ENCODE measurements at regions not wholly inside any gene's neighbourhood (a gene's known extent, or its start where the extent isn't known, plus 50 kb on each side); places are given as distances from the start of the nearest gene placed in this dataset.

DNA sequence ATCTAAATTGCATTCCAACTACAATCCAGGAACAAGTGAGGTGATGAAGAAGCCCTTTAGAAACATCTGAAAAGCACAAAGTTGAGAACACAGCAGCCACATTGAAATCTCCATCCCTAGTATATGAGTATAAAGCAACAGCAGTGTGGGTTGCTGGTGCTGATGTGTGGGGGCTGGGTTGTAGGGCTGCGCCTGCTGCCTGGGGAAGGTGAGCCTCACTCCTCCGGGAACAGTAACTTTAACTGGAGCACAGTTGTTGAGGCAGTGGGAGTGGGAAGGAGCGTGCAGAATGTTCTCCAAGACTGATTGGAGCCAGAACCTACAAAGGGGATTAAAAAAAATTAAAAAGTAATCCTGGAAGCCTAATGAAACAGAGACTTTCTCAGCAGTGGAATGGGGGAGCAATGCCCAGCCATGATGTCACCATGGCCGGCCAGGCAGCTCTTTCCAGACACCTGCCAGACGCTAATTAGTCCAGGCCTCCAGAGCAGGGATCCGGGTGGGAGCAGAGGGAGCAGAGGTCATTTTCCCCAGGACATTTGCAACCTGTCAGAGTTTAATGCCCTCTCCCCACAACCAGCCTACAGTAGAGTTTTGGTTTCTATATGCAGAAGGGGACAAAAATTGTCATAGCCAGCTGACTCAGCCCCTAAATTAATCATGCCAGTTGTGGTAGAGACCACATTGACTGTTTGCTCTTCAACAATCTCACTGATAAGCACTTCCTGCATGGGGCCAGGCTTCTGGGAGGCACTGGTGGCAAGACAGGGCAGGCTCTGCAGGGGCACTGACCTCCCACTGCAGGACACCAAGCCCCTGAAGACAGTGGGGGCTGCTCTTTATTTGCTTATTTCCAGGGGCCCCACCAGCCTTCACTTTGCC lies 133.0 kb upstream of the ZNF32 start:
- Histone ChIP-seq H3K4me3 (ENCODE audit: low read depth in 2 of 2, low read length in 1 of 2) (no peak overlapping the region), H2AFZ (ENCODE audit: low read depth) (no peak overlapping the region), H3K36me3 (replicated peaks in 1 of 2; ENCODE audit: control insufficient read depth in 1 of 2, insufficient read depth in 2 of 2, low read length in 1 of 2) (no peaks in the 10 kb centered on the region), H3K9me3 (no peaks in the 10 kb centered on the region), H3K9me2 (no peaks in the 10 kb centered on the region), H3K4me2 (no peak overlapping the region), H3F3A (replicated peaks; ENCODE audit: insufficient read depth) (no peaks in the 10 kb centered on the region), H3K27ac (ENCODE audit: low read depth in 2 of 2, low read length in 1 of 2) (peak overlapping the region in 1 of 2 experiments; percentile 79; a peak in 2 of 4 replicates), H3K27me3 (ENCODE audit: insufficient read depth) (no peaks in the 10 kb centered on the region), H3K79me2 (ENCODE audit: insufficient read depth) (no peaks in the 10 kb centered on the region), H3K9ac (no peak overlapping the region), H3K4me1 (ENCODE audit: control insufficient read depth in 1 of 2, insufficient read depth in 2 of 2, low read depth in 1 of 2, low read length in 1 of 2) (peaks cover 0 to 14% of the 10 kb centered on the region in 2 experiments; a peak in 1 of 4 replicates), H4K20me1 (ENCODE audit: insufficient read depth) (no peaks in the 10 kb centered on the region)
- ChIA-PET POLR2A (no interaction called here), CTCF (no interaction called here)
- peak in 1 of 2 experiments; percentile 55; a peak in 1 of 4 replicates for TF ChIP-seq EP300 (IDR thresholded peaks at IDR 0.05; ENCODE audit: borderline replicate concordance in 1 of 2, low read depth in 1 of 2, low read length in 1 of 2)
- TF ChIP-seq RCOR1 (IDR thresholded peaks at IDR 0.05; ENCODE audit: low read length), result peak; percentile 33; the same call in 1 of the 2 replicates
- no peak for TF ChIP-seq TEAD4 (IDR thresholded peaks at IDR 0.05; ENCODE audit: borderline replicate concordance, insufficient read depth)
- DNase-seq, result peak; percentile 64
- 40% methylated on average over 5 of the region's 6 CpGs for WGBS (ENCODE audit: low lambda C conversion rate)

DNA sequence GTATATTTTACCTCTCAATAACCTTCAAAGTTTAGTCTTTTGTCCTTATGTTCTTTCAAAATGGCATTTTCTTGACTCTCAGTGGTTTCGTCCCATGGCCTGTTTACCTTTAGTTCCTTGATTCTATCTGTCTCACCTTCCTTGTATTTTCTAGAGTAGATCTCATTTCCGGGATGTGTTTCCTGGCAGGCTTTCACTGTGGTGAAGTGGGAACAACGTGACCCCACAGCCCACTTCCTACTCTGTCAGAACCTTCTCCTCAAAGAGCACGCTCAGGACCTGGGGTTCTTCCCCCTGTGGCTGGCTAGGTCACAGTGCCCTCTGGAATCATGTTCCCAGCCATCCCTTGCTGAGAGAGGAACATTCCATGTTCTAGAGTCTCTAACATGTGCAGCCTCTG lies 129.9 kb upstream of the ZNF32 start:
- H4K20me1 ChIP-seq (ENCODE audit: insufficient read depth), result no peaks in the 10 kb centered on the region
- ChIA-PET POLR2A (interaction anchor here (0.5 kb wide), 1 partner anchor 283 kb away, joined by 4 read pairs; no protein-coding TSS in a partner anchor), CTCF (no interaction called here)
- no peaks in the 10 kb centered on the region for H3K27me3 ChIP-seq (ENCODE audit: insufficient read depth)
- H2AFZ ChIP-seq (ENCODE audit: low read depth), result peak overlapping the region; percentile 4; the same call in 1 of the 2 replicates
- no peak overlapping the region for H3K4me2 ChIP-seq
- 51% methylated on average over 4 of the region's 4 CpGs for whole genome bisulfite sequencing (ENCODE audit: low lambda C conversion rate)
- no peaks in the 10 kb centered on the region for H3K9me3 ChIP-seq
- H3K79me2 ChIP-seq (ENCODE audit: insufficient read depth), result no peaks in the 10 kb centered on the region
- H3K4me3 ChIP-seq (ENCODE audit: low read depth in 2 of 2, low read length in 1 of 2), result no peak overlapping the region
- H3K27ac ChIP-seq (ENCODE audit: low read depth in 2 of 2, low read length in 1 of 2), result no peak overlapping the region
- no peak for TF ChIP-seq RFX5 (IDR thresholded peaks at IDR 0.05; ENCODE audit: low read length)
- no peak for TF ChIP-seq TEAD4 (IDR thresholded peaks at IDR 0.05; ENCODE audit: borderline replicate concordance, insufficient read depth)
- TF ChIP-seq NFIC (IDR thresholded peaks at IDR 0.05; ENCODE audit: borderline replicate concordance), result no peak
- no peak for TF ChIP-seq NRF1 (IDR thresholded peaks at IDR 0.05; ENCODE audit: low read depth, low read length)
- TF ChIP-seq SIN3A (IDR thresholded peaks at IDR 0.05; ENCODE audit: borderline replicate concordance, low read depth, low read length), result no peak
- TF ChIP-seq EP300 (IDR thresholded peaks at IDR 0.05; ENCODE audit: borderline replicate concordance in 1 of 2, low read depth in 1 of 2, low read length in 1 of 2), result no peak
- no peak for TF ChIP-seq POLR2AphosphoS5 (IDR thresholded peaks at IDR 0.05; ENCODE audit: low read depth, low read length)
- TF ChIP-seq YY1 (IDR thresholded peaks at IDR 0.05; ENCODE audit: low read depth), result no peak
- TF ChIP-seq FOXJ3 (CRISPR knock-in tag; IDR thresholded peaks at IDR 0.05), result no peak
- no peak for TF ChIP-seq JUND (IDR thresholded peaks at IDR 0.05)
- no peak for TF ChIP-seq ZBTB33 (IDR thresholded peaks at IDR 0.05; ENCODE audit: borderline replicate concordance, low read depth)
- TF ChIP-seq RCOR1 (IDR thresholded peaks at IDR 0.05; ENCODE audit: low read length), result no peak
- no peak for TF ChIP-seq FOSL2 (IDR thresholded peaks at IDR 0.05; ENCODE audit: borderline replicate concordance, low read depth)
- TF ChIP-seq TCF12 (IDR thresholded peaks at IDR 0.05), result no peak
- TF ChIP-seq RAD21 (IDR thresholded peaks at IDR 0.05; ENCODE audit: low read length), result no peak
- TF ChIP-seq USF2 (IDR thresholded peaks at IDR 0.05; ENCODE audit: borderline replicate concordance, low read depth, low read length), result no peak
- TF ChIP-seq, protein P1, sequence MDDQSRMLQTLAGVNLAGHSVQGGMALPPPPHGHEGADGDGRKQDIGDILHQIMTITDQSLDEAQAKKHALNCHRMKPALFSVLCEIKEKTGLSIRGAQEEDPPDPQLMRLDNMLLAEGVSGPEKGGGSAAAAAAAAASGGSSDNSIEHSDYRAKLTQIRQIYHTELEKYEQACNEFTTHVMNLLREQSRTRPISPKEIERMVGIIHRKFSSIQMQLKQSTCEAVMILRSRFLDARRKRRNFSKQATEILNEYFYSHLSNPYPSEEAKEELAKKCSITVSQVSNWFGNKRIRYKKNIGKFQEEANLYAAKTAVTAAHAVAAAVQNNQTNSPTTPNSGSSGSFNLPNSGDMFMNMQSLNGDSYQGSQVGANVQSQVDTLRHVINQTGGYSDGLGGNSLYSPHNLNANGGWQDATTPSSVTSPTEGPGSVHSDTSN (IDR thresholded peaks at IDR 0.05), result no peak
- no peak for TF ChIP-seq SMC3 (IDR thresholded peaks at IDR 0.05; ENCODE audit: low read depth, low read length)
- no peak for TF ChIP-seq TAF1 (IDR thresholded peaks at IDR 0.05; ENCODE audit: borderline replicate concordance, low read depth, low read length)
- no peak for TF ChIP-seq MAX (IDR thresholded peaks at IDR 0.05; ENCODE audit: low read depth)
- no peaks in the 10 kb centered on the region for H3K9me2 ChIP-seq
- no peak for DNase-seq
- no peaks in the 10 kb centered on the region for H3F3A ChIP-seq (replicated peaks; ENCODE audit: insufficient read depth)
- no peak overlapping the region for H3K9ac ChIP-seq
- peaks cover 0 to 14% of the 10 kb centered on the region in 2 experiments; a peak in 1 of 4 replicates for H3K4me1 ChIP-seq (ENCODE audit: control insufficient read depth in 1 of 2, insufficient read depth in 2 of 2, low read depth in 1 of 2, low read length in 1 of 2)
- no peaks in the 10 kb centered on the region for H3K36me3 ChIP-seq (replicated peaks in 1 of 2; ENCODE audit: control insufficient read depth in 1 of 2, insufficient read depth in 2 of 2, low read length in 1 of 2)
